HEK293T (cell line): ENCODE measurements at regions not wholly inside any gene's neighbourhood (a gene's known extent, or its start where the extent isn't known, plus 50 kb on each side); places are given as distances from the start of the nearest gene placed in this dataset.

Source experiments
- FOXK2 ChIP-seq: fragments of 450-650 bp; IDR thresholded peaks from 2 replicates; pipeline ENCODE4 v1.6.1; 2016; ENCODE audit warnings: mild to moderate bottlenecking
- ZNF384 ChIP-seq: fragments of 450-650 bp; IDR thresholded peaks from 2 replicates; pipeline ENCODE4 v1.6.1; 2016

DNA sequence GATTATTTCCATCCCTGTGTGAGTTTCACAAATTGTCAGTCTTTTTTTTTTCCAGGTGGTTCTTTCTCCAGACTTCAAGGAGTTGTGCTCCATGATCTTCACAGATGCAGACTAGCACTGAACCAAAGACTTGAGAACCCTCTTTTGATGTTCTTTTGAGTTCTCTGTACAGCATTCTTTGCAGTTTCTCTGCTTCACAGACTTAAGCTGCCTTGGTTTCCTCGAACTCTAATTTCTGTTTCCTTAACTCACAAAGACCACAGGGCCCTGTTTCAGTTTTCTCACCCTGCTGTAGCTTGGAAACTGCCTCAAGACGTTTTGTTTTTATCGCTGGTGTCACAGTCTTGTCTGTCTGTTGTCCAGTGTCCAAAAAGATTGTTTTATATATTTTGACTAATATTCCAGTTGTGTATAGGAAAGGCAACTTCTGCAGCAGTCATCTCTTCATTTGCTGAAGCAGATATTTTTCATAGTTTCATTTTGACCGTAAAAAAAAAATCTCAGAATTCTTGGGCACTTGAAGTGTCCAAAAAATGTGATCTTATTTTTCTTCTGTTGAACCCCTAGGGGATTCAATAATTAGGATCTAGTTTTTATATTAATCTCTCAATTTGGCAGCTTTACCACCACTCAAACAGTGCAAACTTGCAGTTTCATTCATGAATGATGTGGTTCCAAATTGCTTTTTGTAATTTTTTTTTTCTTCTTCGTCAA, 97.0 kb upstream of the MC4R start:
- TF ChIP-seq ZNF384 (no peak), FOXK2 (no peak)
